ENCODE measurements at regions not wholly inside any gene's neighbourhood (a gene's known extent, or its start where the extent isn't known, plus 50 kb on each side); places are given as distances from the start of the nearest gene placed in this dataset.
"Not testable (repeated sequence)": the region's sequence is repeated elsewhere in the genome, so short reads cannot be mapped to it uniquely, and the experiment has no call there.

- H3K4me1 ChIP-seq, result no peaks in the 10 kb centered on the region
- intact Hi-C loops (cut with DNase I; ENCODE audit: low total_unique reads), result no loop called here
Measured at GRCh38 chr5:101024299-101024698, 121.2 kb upstream of the ST8SIA4 start.

DNA sequence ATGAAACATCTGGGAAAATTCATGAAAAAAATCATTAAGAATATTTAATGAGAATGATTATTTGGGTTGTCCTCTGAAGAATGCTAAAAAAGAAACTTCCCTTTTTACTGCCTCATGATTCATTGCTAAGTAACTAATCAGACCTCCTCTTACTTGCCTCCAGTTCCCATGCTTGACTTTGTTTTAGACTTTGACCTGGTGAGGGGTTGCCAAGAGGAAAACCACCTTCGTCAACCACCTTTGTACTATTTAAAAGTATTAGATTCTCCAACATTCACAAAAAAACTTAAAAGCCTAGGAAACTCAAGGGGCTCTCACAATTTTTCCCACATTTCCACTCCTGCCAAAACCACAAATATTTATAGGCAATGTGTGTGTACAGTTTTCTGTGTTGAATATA, 115.2 kb upstream of the ST8SIA4 start:
- H3K27ac ChIP-seq, result no peak overlapping the region
- H3K27me3 ChIP-seq, result no peaks in the 10 kb centered on the region
- H3K4me1 ChIP-seq, result no peaks in the 10 kb centered on the region
- no peak for DNase-seq
- no peaks in the 10 kb centered on the region for H3K9me3 ChIP-seq
- TF ChIP-seq, protein P1, sequence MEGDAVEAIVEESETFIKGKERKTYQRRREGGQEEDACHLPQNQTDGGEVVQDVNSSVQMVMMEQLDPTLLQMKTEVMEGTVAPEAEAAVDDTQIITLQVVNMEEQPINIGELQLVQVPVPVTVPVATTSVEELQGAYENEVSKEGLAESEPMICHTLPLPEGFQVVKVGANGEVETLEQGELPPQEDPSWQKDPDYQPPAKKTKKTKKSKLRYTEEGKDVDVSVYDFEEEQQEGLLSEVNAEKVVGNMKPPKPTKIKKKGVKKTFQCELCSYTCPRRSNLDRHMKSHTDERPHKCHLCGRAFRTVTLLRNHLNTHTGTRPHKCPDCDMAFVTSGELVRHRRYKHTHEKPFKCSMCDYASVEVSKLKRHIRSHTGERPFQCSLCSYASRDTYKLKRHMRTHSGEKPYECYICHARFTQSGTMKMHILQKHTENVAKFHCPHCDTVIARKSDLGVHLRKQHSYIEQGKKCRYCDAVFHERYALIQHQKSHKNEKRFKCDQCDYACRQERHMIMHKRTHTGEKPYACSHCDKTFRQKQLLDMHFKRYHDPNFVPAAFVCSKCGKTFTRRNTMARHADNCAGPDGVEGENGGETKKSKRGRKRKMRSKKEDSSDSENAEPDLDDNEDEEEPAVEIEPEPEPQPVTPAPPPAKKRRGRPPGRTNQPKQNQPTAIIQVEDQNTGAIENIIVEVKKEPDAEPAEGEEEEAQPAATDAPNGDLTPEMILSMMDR (IDR thresholded peaks at IDR 0.05), result no peak
- no peak for TF ChIP-seq POLR2A (IDR thresholded peaks at IDR 0.05)
- intact Hi-C loops (cut with DNase I; ENCODE audit: low total_unique reads), result no loop called here
- no peaks in the 10 kb centered on the region for H3K36me3 ChIP-seq
- H3K4me3 ChIP-seq, result no peak overlapping the region

More at GRCh38 chr5:101024299-101024698, 121.2 kb upstream of the ST8SIA4 start:
- Histone ChIP-seq H3K9me3 (no peaks in the 10 kb centered on the region), H3K27me3 (no peaks in the 10 kb centered on the region), H3K4me3 (no peak overlapping the region), H3K36me3 (no peaks in the 10 kb centered on the region), H3K27ac (no peak overlapping the region)
- no peak for DNase-seq
- TF ChIP-seq, protein P1 (IDR thresholded peaks at IDR 0.05), result no peak
- TF ChIP-seq POLR2A (IDR thresholded peaks at IDR 0.05), result no peak

DNA sequence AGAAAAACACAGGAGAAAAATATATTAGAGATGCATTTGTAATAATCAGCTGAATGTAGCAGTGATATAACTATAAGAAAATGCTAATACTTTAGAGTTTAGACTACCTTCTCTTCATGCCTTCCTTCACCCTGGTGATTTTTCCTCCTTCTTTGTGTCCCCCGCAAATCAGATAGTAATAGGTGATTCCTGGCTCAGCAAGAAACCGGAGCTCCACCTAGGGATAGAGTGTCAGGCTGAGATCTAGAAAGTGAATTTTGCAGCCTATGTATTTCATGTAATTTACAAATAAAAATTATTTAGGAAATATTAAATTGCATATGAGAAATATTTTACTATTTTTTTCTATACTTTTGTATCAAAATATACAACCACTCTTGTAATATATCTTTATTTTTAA, 109.8 kb upstream of the ST8SIA4 start:
- Histone ChIP-seq H3K4me1 (no peaks in the 10 kb centered on the region), H3K27ac (no peak overlapping the region), H3K27me3 (no peaks in the 10 kb centered on the region), H3K9me3 (no peaks in the 10 kb centered on the region), H3K4me3 (no peak overlapping the region), H3K36me3 (no peaks in the 10 kb centered on the region)
- intact Hi-C loops (cut with DNase I; ENCODE audit: low total_unique reads), result no loop called here
- TF ChIP-seq POLR2A (IDR thresholded peaks at IDR 0.05), result no peak
- TF ChIP-seq, protein P1 (IDR thresholded peaks at IDR 0.05), result no peak
- no peak for DNase-seq

GRCh38 chr5:101009758-101010519, 106.9 kb upstream of the ST8SIA4 start:
- Histone ChIP-seq H3K36me3 (no peaks in the 10 kb centered on the region), H3K9me3 (no peaks in the 10 kb centered on the region), H3K27me3 (no peaks in the 10 kb centered on the region), H3K27ac (no peak overlapping the region), H3K4me3 (no peak overlapping the region), H3K4me1 (no peaks in the 10 kb centered on the region)
- intact Hi-C loops (cut with DNase I; ENCODE audit: low total_unique reads), result no loop called here
- no peak for DNase-seq
- no peak for TF ChIP-seq POLR2A (IDR thresholded peaks at IDR 0.05)
- TF ChIP-seq, protein P1 (IDR thresholded peaks at IDR 0.05), result no peak

DNA sequence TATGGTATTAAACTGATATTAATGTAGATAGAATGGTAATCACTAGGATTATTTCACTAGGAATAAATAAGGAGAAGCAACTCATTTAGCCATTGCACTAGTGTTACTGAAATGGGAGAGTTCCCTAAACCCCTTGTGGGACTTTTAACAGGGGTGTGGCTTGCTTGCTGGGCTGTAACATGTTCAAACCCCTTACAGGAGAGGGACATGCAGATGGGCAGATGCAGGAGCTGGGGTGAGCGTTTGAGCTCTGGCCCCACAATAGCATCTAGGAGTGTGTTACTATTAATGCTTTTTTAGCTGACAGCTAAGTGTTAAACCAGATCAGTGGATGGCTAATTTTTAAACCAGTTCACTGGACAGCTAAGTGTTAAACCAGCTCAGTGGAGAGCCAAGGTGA, 89.3 kb upstream of the ST8SIA4 start:
- no peak for DNase-seq
- TF ChIP-seq, protein P1 (IDR thresholded peaks at IDR 0.05), result no peak
- no peak for TF ChIP-seq POLR2A (IDR thresholded peaks at IDR 0.05)
- Histone ChIP-seq H3K4me1 (no peaks in the 10 kb centered on the region), H3K27me3 (no peaks in the 10 kb centered on the region), H3K4me3 (no peak overlapping the region), H3K27ac (no peak overlapping the region), H3K36me3 (no peaks in the 10 kb centered on the region), H3K9me3 (no peaks in the 10 kb centered on the region)
- intact Hi-C loops (cut with DNase I; ENCODE audit: low total_unique reads), result no loop called here

DNA sequence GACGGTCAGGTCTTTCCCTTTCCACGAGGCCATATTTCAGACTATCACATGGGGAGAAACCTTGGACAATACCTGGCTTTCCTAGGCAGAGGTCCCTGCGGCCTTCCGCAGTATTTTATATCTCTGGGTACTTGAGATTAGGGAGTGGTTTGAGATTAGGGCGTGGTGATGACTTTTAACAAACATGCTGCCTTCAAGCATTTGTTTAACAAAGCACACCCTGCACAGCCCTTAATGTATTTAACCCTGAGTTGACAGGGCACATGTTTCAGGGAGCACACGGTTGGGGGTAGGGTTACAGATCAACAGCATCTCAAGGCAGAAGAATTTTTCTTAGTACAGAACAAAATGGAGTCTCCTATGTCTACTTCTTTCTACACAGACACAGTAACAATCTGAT, 80.5 kb upstream of the ST8SIA4 start:
- H3K36me3 ChIP-seq; H3K27me3 ChIP-seq; intact Hi-C loops (cut with DNase I; ENCODE audit: low total_unique reads); H3K27ac ChIP-seq; H3K9me3 ChIP-seq; H3K4me3 ChIP-seq; H3K4me1 ChIP-seq; DNase-seq: not testable (repeated sequence)

Data from uterus (tissue), 3 donors.